HCT116 (cell line): ENCODE measurements at regions not wholly inside any gene's neighbourhood (a gene's known extent, or its start where the extent isn't known, plus 50 kb on each side); places are given as distances from the start of the nearest gene placed in this dataset.

Experiments
- ATAC-seq: fragments of 200-7000 bp; cut with Tn5 transposase; 2 replicates; pipeline ENCODE4 v1.9.1; 2020; ENCODE audit warnings: mild to moderate bottlenecking, moderate library complexity
- BruUV-seq: library from RNA; stranded (reverse); fragments of 400-500 nt; replicated peaks from 2 replicates; lab custom pipeline; 2021; lab: Mats Ljungman, UMichigan
- CTCF ChIA-PET: fragments of 300-600 bp; sonication (Branson Sonifier 250); formaldehyde crosslinking; loops from one replicate; lab custom pipeline; 2021; ENCODE audit warnings: antibody characterized with exemption; lab: Charles Lee
- POLR2A ChIA-PET: fragments of 300-600, 350-600 bp; sonication (Branson Sonifier 250); formaldehyde crosslinking; loops from one replicate; lab custom pipeline; 2021; ENCODE audit warnings: antibody characterized with exemption; lab: Charles Lee
- RAD21 ChIA-PET, 2 experiments: fragments of 300-600 bp; sonication (Branson Sonifier 250); formaldehyde crosslinking; loops; one replicate each; lab custom pipeline; 2023; ENCODE audit warnings: low total read pairs in 2 of 2; ENCODE audit not compliant: uncharacterized antibody in 2 of 2, unreplicated experiment in 2 of 2, low non-redundant PET in 1 of 2; lab: Charles Lee
- DNase-seq: peaks from one replicate; pipeline ENCODE4 v3.0.0-alpha.2; 2010; ENCODE audit warnings: low read depth, low spot score
- H2AFZ ChIP-seq: fragments of 200-600 bp; shearing (Covaris generic), sonication (generic); 2 replicates; pipeline ENCODE4 v1.6.1; 2017; ENCODE audit warnings: low read depth, mixed run types, mixed read lengths, antibody characterized with exemption, low read length; ENCODE audit not compliant: poor library complexity, severe bottlenecking
- H3K27ac ChIP-seq: 2 replicates; pipeline ENCODE4 v1.5.1; 2012; ENCODE audit warnings: low read depth, low read length
- H3K27me3 ChIP-seq: fragments of 200-600 bp; sonication (generic); 2 replicates; pipeline ENCODE4 v1.6.1; 2016; ENCODE audit warnings: mixed run types, low read length, mixed read lengths; ENCODE audit not compliant: insufficient read depth
- H3K36me3 ChIP-seq, 2 experiments: fragments of 200-500 bp in 1 of 2; fragments of 200-600 bp in 1 of 2; sonication (Bioruptor generic) in 1 of 2; sonication (generic) in 1 of 2; 2 replicates each; pipeline versions ENCODE4 v1.5.1 to v1.6.1; 2014 to 2016; ENCODE audit warnings: low read length in 2 of 2, inconsistent platforms in 1 of 2, mixed read lengths in 1 of 2, mixed run types in 1 of 2; ENCODE audit not compliant: insufficient read depth in 2 of 2, control insufficient read depth in 1 of 2
- H3K4me1 ChIP-seq, 2 experiments: fragments of 200-600 bp in 1 of 2; sonication (generic) in 1 of 2; 2 replicates each; pipeline versions ENCODE4 v1.5.1 to v1.6.1; 2012 to 2017; ENCODE audit warnings: low read length in 2 of 2, inconsistent platforms in 1 of 2, mild to moderate bottlenecking in 1 of 2, mixed read lengths in 1 of 2, mixed run types in 1 of 2, moderate library complexity in 1 of 2; ENCODE audit not compliant: insufficient read depth in 2 of 2, control insufficient read depth in 1 of 2
- H3K4me2 ChIP-seq: fragments of 200-600 bp; sonication (generic); 2 replicates; pipeline ENCODE4 v1.6.1; 2017; ENCODE audit warnings: mixed run types, low read length, mixed read lengths
- H3K4me3 ChIP-seq, 2 experiments: fragments of 200-600 bp in 1 of 2; sonication (generic) in 1 of 2; replicated peaks in 1 of 2; 2 replicates each; pipeline ENCODE4 v1.5.1; 2011 to 2016; ENCODE audit warnings: low read length in 2 of 2, control low read depth in 1 of 2, low read depth in 1 of 2, mild to moderate bottlenecking in 1 of 2, mixed read lengths in 1 of 2, mixed run types in 1 of 2
- H3K79me2 ChIP-seq: fragments of 200-600 bp; sonication (generic); 2 replicates; pipeline ENCODE4 v1.6.1; 2017; ENCODE audit warnings: mild to moderate bottlenecking, mixed run types, low read length, moderate library complexity, mixed read lengths; ENCODE audit not compliant: insufficient read depth
- H3K9ac ChIP-seq: fragments of 200-600 bp; sonication (generic); 2 replicates; pipeline ENCODE4 v1.6.1; 2016; ENCODE audit warnings: low read length, mixed read lengths
- H3K9me2 ChIP-seq: fragments of 200-600 bp; sonication (generic), shearing (Covaris generic); 2 replicates; pipeline ENCODE4 v1.6.1; 2017; ENCODE audit warnings: mixed run types, mild to moderate bottlenecking, moderate library complexity; ENCODE audit not compliant: insufficient read depth
- H3K9me3 ChIP-seq, 2 experiments: fragments of 200-500 bp in 1 of 2; fragments of 200-600 bp in 1 of 2; sonication (Bioruptor generic) in 1 of 2; sonication (generic) in 1 of 2; 2 replicates each; pipeline ENCODE4 v1.6.1; 2014 to 2017; ENCODE audit warnings: low read length in 2 of 2, mixed read lengths in 2 of 2, inconsistent platforms in 1 of 2, low read depth in 1 of 2, mild to moderate bottlenecking in 1 of 2, mixed run types in 1 of 2, moderate library complexity in 1 of 2; ENCODE audit not compliant: control insufficient read depth in 1 of 2, insufficient read depth in 1 of 2
- H4K20me1 ChIP-seq: fragments of 200-600 bp; sonication (generic), shearing (Covaris generic); 2 replicates; pipeline ENCODE4 v1.6.1; 2017; ENCODE audit warnings: mixed run types, mild to moderate bottlenecking, moderate library complexity; ENCODE audit not compliant: insufficient read depth
- CBX3 ChIP-seq: IDR thresholded peaks from 2 replicates; pipeline ENCODE4 v1.6.1; 2012; ENCODE audit warnings: low read depth
- CEBPB ChIP-seq: IDR thresholded peaks from 2 replicates; pipeline ENCODE4 v1.6.1; 2012; ENCODE audit warnings: low read depth
- EGR1 ChIP-seq: IDR thresholded peaks from 2 replicates; pipeline ENCODE4 v1.6.1; 2012; ENCODE audit warnings: low read depth
- ELF1 ChIP-seq: IDR thresholded peaks from 2 replicates; pipeline ENCODE4 v1.6.1; 2012; ENCODE audit warnings: low read depth, borderline replicate concordance
- EZH2 ChIP-seq: fragments of 200-600 bp; sonication (generic); IDR thresholded peaks from 2 replicates; pipeline ENCODE4 v1.6.1; 2017; ENCODE audit warnings: antibody characterized with exemption, mixed run types
- FOSL1 ChIP-seq: IDR thresholded peaks from 2 replicates; pipeline ENCODE4 v1.6.1; 2012; ENCODE audit warnings: low read depth
- MAX ChIP-seq: IDR thresholded peaks from 2 replicates; pipeline ENCODE4 v1.6.1; 2012
- POLR2AphosphoS5 ChIP-seq: IDR thresholded peaks from 2 replicates; pipeline ENCODE4 v1.6.1; 2011; ENCODE audit warnings: mild to moderate bottlenecking, low read depth, low read length, moderate library complexity
- SIN3A ChIP-seq: IDR thresholded peaks from 2 replicates; pipeline ENCODE4 v1.6.1; 2012; ENCODE audit warnings: low read depth
- SP1 ChIP-seq: IDR thresholded peaks from 2 replicates; pipeline ENCODE4 v1.6.1; 2012; ENCODE audit warnings: low read depth
- YY1 ChIP-seq: IDR thresholded peaks from 2 replicates; pipeline ENCODE4 v1.6.1; 2011; ENCODE audit warnings: low read length, low read depth, moderate library complexity, mild to moderate bottlenecking; ENCODE audit not compliant: insufficient replicate concordance; ENCODE audit errors: extremely low read depth
- intact Hi-C: fragments of 100-400 bp; cut with micrococcal nuclease; formaldehyde crosslinking; loops from 2 replicates; pipeline ENCODE4 v1.10.0; 2022

GRCh38 chr20:24770628-24771541 is 178.2 kb upstream of the CST7 start (continued):
- TF ChIP-seq CEBPB: no peak
- TF ChIP-seq, all 23 proteins: peak for 0

GRCh38 chr20:24771542-24772061 is 177.5 kb upstream of the CST7 start:
- no peak for DNase-seq
- Histone ChIP-seq H3K27me3 (peaks cover 52% of the 10 kb centered on the region), H4K20me1 (no peaks in the 10 kb centered on the region), H2AFZ (no peak overlapping the region), H3K36me3 (no peaks in the 10 kb centered on the region), H3K27ac (no peak overlapping the region), H3K9ac (no peak overlapping the region), H3K9me3 (0 out of 4 replicates have a peak, but pooled peaks cover 0 to 5% of the 10 kb centered on the region in 2 experiments), H3K4me1 (0 out of 4 replicates have a peak, but pooled peaks cover 0 to 7% of the 10 kb centered on the region in 2 experiments), H3K4me2 (no peak overlapping the region), H3K4me3 (no peak overlapping the region), H3K79me2 (no peaks in the 10 kb centered on the region), H3K9me2 (no peaks in the 10 kb centered on the region)
- RAD21 ChIA-PET: no interaction called here
- TF ChIP-seq SIN3A (no peak), CBX3 (no peak), FOSL1 (no peak), SP1 (no peak), EZH2 (0 out of 2 replicates have a peak, but pooled peaks have one; percentile 68)
- POLR2A ChIA-PET: no interaction called here
- BruUV-seq: no TSS peak
- CTCF ChIA-PET: no interaction called here
- no peak for ATAC-seq
- intact Hi-C loops: no loop called here

- H3K4me2 ChIP-seq: no peak overlapping the region
- BruUV-seq: no TSS peak
- H3K79me2 ChIP-seq: no peaks in the 10 kb centered on the region
- H3K9me2 ChIP-seq: no peaks in the 10 kb centered on the region
- intact Hi-C loops: no loop called here
- TF ChIP-seq CEBPB (no peak), POLR2AphosphoS5 (no peak), ELF1 (no peak), EGR1 (no peak), CBX3 (no peak), YY1 (no peak), MAX (no peak), SIN3A (no peak)
- H3K4me3 ChIP-seq: no peak overlapping the region
- ATAC-seq (no peak), DNase-seq (no peak)
- H2AFZ ChIP-seq: no peak overlapping the region
- no peak overlapping the region for H3K9ac ChIP-seq
- 0 out of 4 replicates have a peak, but pooled peaks cover 0 to 5% of the 10 kb centered on the region in 2 experiments for H3K9me3 ChIP-seq
- ChIA-PET POLR2A (no interaction called here), RAD21 (no interaction called here), CTCF (no interaction called here)
- H3K4me1 ChIP-seq: 0 out of 4 replicates have a peak, but pooled peaks cover 0 to 7% of the 10 kb centered on the region in 2 experiments
- H3K36me3 ChIP-seq: no peaks in the 10 kb centered on the region
- H3K27me3 ChIP-seq: peaks cover 59% of the 10 kb centered on the region
- no peaks in the 10 kb centered on the region for H4K20me1 ChIP-seq
- no peak overlapping the region for H3K27ac ChIP-seq
Measured at GRCh38 chr20:24772667-24773066, 176.4 kb upstream of the CST7 start.
